Mammary epithelial cell (primary cell): ENCODE measurements at regions not wholly inside any gene's neighbourhood (a gene's known extent, or its start where the extent isn't known, plus 50 kb on each side); places are given as distances from the start of the nearest gene placed in this dataset.

Experiments used
- EZH2 ChIP-seq: IDR thresholded peaks from 2 replicates; pipeline ENCODE4 v1.6.1; 2012; ENCODE audit warnings: low read length, inconsistent platforms, borderline replicate concordance
- TF ChIP-seq, protein P1 (sequence below), 2 donors: IDR thresholded peaks in 1 of 2; conservative IDR thresholded peaks in 1 of 2; 2 replicates each; pipeline ENCODE4 v1.5.1; 2011 to 2012; ENCODE audit warnings: inconsistent platforms in 2 of 2, low read length in 2 of 2, mild to moderate bottlenecking in 2 of 2, control low read depth in 1 of 2, low read depth in 1 of 2; ENCODE audit not compliant: insufficient read depth in 1 of 2; ENCODE audit errors: extremely low read depth in 1 of 2

DNA sequence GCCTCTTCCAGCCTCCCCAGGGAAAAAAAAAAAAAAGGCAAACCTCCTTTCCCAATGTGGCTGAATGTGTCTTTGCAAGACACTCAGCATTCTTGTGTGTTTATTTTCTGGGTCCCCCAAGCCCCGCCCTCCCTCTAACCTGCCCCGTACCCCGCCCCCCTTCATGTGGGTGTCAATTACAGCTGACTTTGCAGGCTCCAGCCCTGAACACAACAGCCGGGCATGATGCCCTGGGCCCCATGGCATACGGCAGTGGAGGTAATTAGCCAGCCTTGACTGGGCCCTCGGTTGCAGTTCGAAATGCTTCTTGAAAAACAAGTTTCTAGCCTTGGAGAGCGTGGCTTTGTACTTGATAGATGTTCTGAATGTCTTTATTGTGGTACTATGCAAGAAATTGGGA lies 354.7 kb upstream of the RBFOX1 start:
- TF ChIP-seq, protein P1, sequence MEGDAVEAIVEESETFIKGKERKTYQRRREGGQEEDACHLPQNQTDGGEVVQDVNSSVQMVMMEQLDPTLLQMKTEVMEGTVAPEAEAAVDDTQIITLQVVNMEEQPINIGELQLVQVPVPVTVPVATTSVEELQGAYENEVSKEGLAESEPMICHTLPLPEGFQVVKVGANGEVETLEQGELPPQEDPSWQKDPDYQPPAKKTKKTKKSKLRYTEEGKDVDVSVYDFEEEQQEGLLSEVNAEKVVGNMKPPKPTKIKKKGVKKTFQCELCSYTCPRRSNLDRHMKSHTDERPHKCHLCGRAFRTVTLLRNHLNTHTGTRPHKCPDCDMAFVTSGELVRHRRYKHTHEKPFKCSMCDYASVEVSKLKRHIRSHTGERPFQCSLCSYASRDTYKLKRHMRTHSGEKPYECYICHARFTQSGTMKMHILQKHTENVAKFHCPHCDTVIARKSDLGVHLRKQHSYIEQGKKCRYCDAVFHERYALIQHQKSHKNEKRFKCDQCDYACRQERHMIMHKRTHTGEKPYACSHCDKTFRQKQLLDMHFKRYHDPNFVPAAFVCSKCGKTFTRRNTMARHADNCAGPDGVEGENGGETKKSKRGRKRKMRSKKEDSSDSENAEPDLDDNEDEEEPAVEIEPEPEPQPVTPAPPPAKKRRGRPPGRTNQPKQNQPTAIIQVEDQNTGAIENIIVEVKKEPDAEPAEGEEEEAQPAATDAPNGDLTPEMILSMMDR (conservative IDR thresholded peaks at IDR 0.05 in 1 of 2, IDR thresholded peaks at IDR 0.05 in 1 of 2; ENCODE audit: extremely low read depth in 1 of 2, insufficient read depth in 1 of 2, low read depth in 1 of 2, low read length in 2 of 2): no peak
- TF ChIP-seq EZH2: no peak
